ENCODE measurements at regions not wholly inside any gene's neighbourhood (a gene's known extent, or its start where the extent isn't known, plus 50 kb on each side); places are given as distances from the start of the nearest gene placed in this dataset.

DNA sequence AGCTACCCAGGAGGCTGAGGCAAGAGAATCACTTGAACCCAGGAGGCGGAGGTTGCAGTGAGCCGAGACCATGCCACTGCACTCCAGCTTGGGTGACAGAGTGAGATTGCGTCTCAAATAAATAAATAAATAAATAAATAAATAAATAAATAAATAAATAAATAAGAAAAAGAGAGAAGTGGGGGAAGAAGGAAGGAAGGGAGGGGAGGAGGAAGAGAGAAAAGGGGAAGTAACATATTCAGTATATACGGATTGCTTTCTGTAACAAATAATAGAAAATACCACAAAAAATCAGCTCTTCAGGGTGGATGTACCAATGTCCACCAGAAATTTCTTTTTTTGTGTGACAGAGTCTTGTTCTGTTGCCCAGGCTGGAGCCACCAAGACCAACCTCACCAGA lies 78.1 kb upstream of the SNX2 start (continued):
- TF ChIP-seq ZNF138 (tag by site-specific recombination; IDR thresholded peaks at IDR 0.05; ENCODE audit: borderline replicate concordance) (peak; percentile 82; the same call in 1 of the 2 replicates), GLI2 (tag by site-specific recombination; IDR thresholded peaks at IDR 0.05; ENCODE audit: borderline replicate concordance, low read depth) (peak; percentile 58; the same call in 1 of the 2 replicates), GFI1B (tag by site-specific recombination; IDR thresholded peaks at IDR 0.05) (peak; percentile 76), ZBTB1 (tag by site-specific recombination; IDR thresholded peaks at IDR 0.05) (peak; percentile 83; the same call in 1 of the 2 replicates), ZNF202 (tag by site-specific recombination; IDR thresholded peaks at IDR 0.05; ENCODE audit: borderline replicate concordance) (peak; percentile 96; the same call in 1 of the 2 replicates), ZNF791 (tag by site-specific recombination; IDR thresholded peaks at IDR 0.05) (peak; percentile 86), SP3 (tag by site-specific recombination; IDR thresholded peaks at IDR 0.05) (peak; percentile 43), ZNF19 (tag by site-specific recombination; IDR thresholded peaks at IDR 0.05; ENCODE audit: low read depth) (peak; percentile 68; the same call in 1 of the 2 replicates), ZBTB21 (tag by site-specific recombination; IDR thresholded peaks at IDR 0.05) (peak; percentile 73), ZNF510 (tag by site-specific recombination; IDR thresholded peaks at IDR 0.05; ENCODE audit: insufficient replicate concordance) (peak; percentile 91), ZFP3 (tag by site-specific recombination; IDR thresholded peaks at IDR 0.05; ENCODE audit: low read depth) (peak; percentile 49; the same call in 1 of the 2 replicates), ZNF214 (tag by site-specific recombination; IDR thresholded peaks at IDR 0.05; ENCODE audit: borderline replicate concordance) (peak; percentile 52; the same call in 1 of the 2 replicates), ZNF140 (tag by site-specific recombination; IDR thresholded peaks at IDR 0.05) (peak; percentile 95; the same call in 1 of the 2 replicates), ZNF426 (tag by site-specific recombination; IDR thresholded peaks at IDR 0.05) (peak; percentile 98), ZNF354C (tag by site-specific recombination; IDR thresholded peaks at IDR 0.05; ENCODE audit: borderline replicate concordance, low read depth) (peak; percentile 83; the same call in 1 of the 2 replicates), ZNF664 (tag by site-specific recombination; IDR thresholded peaks at IDR 0.05) (peak; percentile 88), ZNF404 (tag by site-specific recombination; IDR thresholded peaks at IDR 0.05) (peak; percentile 76), ZXDB (tag by site-specific recombination; IDR thresholded peaks at IDR 0.05) (peak; percentile 75), ZNF555 (tag by site-specific recombination; conservative IDR thresholded peaks at IDR 0.05) (peak; percentile 97), ZNF558 (tag by site-specific recombination; IDR thresholded peaks at IDR 0.05) (peak; percentile 74), ZBTB8A (tag by site-specific recombination; IDR thresholded peaks at IDR 0.05) (peak; percentile 87), ZNF623 (tag by site-specific recombination; IDR thresholded peaks at IDR 0.05) (peak; percentile 85), OVOL3 (tag by site-specific recombination; IDR thresholded peaks at IDR 0.05) (peak; percentile 55; the same call in 1 of the 2 replicates), ZNF529 (tag by site-specific recombination; IDR thresholded peaks at IDR 0.05; ENCODE audit: insufficient replicate concordance) (peak; percentile 69)
- TF ChIP-seq, protein P1, sequence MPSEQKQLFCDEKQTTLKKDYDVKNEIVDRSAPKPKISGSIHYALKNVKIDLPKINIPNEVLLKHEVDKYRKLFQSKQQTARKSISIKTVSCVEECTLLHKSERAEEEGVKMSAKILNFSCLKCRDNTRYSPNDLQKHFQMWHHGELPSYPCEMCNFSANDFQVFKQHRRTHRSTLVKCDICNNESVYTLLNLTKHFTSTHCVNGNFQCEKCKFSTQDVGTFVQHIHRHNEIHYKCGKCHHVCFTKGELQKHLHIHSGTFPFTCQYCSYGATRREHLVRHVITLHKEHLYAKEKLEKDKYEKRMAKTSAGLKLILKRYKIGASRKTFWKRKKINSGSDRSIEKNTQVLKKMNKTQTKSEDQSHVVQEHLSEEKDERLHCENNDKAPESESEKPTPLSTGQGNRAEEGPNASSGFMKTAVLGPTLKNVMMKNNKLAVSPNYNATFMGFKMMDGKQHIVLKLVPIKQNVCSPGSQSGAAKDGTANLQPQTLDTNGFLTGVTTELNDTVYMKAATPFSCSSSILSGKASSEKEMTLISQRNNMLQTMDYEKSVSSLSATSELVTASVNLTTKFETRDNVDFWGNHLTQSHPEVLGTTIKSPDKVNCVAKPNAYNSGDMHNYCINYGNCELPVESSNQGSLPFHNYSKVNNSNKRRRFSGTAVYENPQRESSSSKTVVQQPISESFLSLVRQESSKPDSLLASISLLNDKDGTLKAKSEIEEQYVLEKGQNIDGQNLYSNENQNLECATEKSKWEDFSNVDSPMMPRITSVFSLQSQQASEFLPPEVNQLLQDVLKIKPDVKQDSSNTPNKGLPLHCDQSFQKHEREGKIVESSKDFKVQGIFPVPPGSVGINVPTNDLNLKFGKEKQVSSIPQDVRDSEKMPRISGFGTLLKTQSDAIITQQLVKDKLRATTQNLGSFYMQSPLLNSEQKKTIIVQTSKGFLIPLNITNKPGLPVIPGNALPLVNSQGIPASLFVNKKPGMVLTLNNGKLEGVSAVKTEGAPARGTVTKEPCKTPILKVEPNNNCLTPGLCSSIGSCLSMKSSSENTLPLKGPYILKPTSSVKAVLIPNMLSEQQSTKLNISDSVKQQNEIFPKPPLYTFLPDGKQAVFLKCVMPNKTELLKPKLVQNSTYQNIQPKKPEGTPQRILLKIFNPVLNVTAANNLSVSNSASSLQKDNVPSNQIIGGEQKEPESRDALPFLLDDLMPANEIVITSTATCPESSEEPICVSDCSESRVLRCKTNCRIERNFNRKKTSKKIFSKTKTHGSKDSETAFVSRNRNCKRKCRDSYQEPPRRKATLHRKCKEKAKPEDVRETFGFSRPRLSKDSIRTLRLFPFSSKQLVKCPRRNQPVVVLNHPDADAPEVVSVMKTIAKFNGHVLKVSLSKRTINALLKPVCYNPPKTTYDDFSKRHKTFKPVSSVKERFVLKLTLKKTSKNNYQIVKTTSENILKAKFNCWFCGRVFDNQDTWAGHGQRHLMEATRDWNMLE (tag by site-specific recombination; conservative IDR thresholded peaks at IDR 0.05; ENCODE audit: low read depth) = peak; percentile 96
- TF ChIP-seq, protein P2, sequence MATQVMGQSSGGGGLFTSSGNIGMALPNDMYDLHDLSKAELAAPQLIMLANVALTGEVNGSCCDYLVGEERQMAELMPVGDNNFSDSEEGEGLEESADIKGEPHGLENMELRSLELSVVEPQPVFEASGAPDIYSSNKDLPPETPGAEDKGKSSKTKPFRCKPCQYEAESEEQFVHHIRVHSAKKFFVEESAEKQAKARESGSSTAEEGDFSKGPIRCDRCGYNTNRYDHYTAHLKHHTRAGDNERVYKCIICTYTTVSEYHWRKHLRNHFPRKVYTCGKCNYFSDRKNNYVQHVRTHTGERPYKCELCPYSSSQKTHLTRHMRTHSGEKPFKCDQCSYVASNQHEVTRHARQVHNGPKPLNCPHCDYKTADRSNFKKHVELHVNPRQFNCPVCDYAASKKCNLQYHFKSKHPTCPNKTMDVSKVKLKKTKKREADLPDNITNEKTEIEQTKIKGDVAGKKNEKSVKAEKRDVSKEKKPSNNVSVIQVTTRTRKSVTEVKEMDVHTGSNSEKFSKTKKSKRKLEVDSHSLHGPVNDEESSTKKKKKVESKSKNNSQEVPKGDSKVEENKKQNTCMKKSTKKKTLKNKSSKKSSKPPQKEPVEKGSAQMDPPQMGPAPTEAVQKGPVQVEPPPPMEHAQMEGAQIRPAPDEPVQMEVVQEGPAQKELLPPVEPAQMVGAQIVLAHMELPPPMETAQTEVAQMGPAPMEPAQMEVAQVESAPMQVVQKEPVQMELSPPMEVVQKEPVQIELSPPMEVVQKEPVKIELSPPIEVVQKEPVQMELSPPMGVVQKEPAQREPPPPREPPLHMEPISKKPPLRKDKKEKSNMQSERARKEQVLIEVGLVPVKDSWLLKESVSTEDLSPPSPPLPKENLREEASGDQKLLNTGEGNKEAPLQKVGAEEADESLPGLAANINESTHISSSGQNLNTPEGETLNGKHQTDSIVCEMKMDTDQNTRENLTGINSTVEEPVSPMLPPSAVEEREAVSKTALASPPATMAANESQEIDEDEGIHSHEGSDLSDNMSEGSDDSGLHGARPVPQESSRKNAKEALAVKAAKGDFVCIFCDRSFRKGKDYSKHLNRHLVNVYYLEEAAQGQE (tag by site-specific recombination; IDR thresholded peaks at IDR 0.05) = peak; percentile 80; the same call in 1 of the 2 replicates
- TF ChIP-seq, protein P3, sequence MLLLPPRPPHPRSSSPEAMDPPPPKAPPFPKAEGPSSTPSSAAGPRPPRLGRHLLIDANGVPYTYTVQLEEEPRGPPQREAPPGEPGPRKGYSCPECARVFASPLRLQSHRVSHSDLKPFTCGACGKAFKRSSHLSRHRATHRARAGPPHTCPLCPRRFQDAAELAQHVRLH (tag by site-specific recombination; IDR thresholded peaks at IDR 0.05) = peak; percentile 81
- TF ChIP-seq, protein P4, sequence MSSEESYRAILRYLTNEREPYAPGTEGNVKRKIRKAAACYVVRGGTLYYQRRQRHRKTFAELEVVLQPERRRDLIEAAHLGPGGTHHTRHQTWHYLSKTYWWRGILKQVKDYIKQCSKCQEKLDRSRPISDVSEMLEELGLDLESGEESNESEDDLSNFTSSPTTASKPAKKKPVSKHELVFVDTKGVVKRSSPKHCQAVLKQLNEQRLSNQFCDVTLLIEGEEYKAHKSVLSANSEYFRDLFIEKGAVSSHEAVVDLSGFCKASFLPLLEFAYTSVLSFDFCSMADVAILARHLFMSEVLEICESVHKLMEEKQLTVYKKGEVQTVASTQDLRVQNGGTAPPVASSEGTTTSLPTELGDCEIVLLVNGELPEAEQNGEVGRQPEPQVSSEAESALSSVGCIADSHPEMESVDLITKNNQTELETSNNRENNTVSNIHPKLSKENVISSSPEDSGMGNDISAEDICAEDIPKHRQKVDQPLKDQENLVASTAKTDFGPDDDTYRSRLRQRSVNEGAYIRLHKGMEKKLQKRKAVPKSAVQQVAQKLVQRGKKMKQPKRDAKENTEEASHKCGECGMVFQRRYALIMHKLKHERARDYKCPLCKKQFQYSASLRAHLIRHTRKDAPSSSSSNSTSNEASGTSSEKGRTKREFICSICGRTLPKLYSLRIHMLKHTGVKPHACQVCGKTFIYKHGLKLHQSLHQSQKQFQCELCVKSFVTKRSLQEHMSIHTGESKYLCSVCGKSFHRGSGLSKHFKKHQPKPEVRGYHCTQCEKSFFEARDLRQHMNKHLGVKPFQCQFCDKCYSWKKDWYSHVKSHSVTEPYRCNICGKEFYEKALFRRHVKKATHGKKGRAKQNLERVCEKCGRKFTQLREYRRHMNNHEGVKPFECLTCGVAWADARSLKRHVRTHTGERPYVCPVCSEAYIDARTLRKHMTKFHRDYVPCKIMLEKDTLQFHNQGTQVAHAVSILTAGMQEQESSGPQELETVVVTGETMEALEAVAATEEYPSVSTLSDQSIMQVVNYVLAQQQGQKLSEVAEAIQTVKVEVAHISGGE (tag by site-specific recombination; conservative IDR thresholded peaks at IDR 0.05; ENCODE audit: low read depth) = peak; percentile 89

All from HEK293 (cell line).